Effector memory CD4-positive, alpha-beta T cell (primary cell): ENCODE measurements at regions not wholly inside any gene's neighbourhood (a gene's known extent, or its start where the extent isn't known, plus 50 kb on each side); places are given as distances from the start of the nearest gene placed in this dataset.

Experiments used
- DNase-seq, 3 donors: peaks; one replicate each; pipeline ENCODE4 v3.0.0-alpha.2; 2020
- H3K27ac ChIP-seq: 2 replicates; pipeline ENCODE4 v1.7.0; 2013; ENCODE audit warnings: mild to moderate bottlenecking, low read length, moderate library complexity; ENCODE audit not compliant: insufficient read depth, poor library complexity, severe bottlenecking
- H3K27me3 ChIP-seq: replicated peaks from 2 replicates; pipeline ENCODE4 v1.7.0; 2013; ENCODE audit warnings: mild to moderate bottlenecking, low read length; ENCODE audit not compliant: insufficient read depth, control insufficient read depth, poor library complexity, severe bottlenecking
- H3K36me3 ChIP-seq: 2 replicates; pipeline ENCODE4 v1.7.0; 2013; ENCODE audit warnings: mild to moderate bottlenecking, low read length, moderate library complexity; ENCODE audit not compliant: control insufficient read depth, insufficient read depth
- H3K4me1 ChIP-seq: 2 replicates; pipeline ENCODE4 v1.7.0; 2013; ENCODE audit warnings: low read length, mild to moderate bottlenecking; ENCODE audit not compliant: control insufficient read depth, insufficient read depth, poor library complexity, severe bottlenecking
- H3K4me3 ChIP-seq: 2 replicates; pipeline ENCODE4 v1.7.0; 2013; ENCODE audit warnings: low read length, low read depth, mild to moderate bottlenecking; ENCODE audit not compliant: insufficient read depth, poor library complexity, severe bottlenecking
- H3K9me3 ChIP-seq: 2 replicates; pipeline ENCODE4 v1.7.0; 2013; ENCODE audit warnings: mild to moderate bottlenecking, low read length, moderate library complexity; ENCODE audit not compliant: control insufficient read depth

DNA sequence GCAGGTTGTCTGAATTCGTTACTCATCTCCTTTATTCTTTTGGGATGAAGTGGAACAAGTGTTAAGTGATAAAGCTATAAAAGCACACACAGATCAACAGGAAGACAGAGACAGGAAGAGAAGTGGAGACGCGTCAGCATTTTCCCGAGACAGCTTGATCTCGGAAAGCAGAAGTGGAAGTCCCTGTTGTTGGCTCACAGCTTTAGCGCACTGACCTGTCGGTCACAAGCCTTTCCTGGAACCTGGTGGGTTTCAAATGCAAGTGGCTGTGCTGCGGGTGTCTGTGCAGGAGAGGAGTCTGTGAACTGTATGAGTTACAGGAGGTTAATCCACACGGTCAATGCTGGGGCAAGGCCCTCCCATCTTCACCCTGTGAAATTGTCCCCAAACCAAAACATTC is 116.6 kb upstream of the PELI1 start:
- Histone ChIP-seq H3K36me3 (no peaks in the 10 kb centered on the region), H3K9me3 (no peaks in the 10 kb centered on the region), H3K27me3 (no peaks in the 10 kb centered on the region), H3K4me3 (peak overlapping the region; percentile 37), H3K4me1 (no peaks in the 10 kb centered on the region), H3K27ac (peak overlapping the region; percentile 29)
- no peak for DNase-seq

DNA sequence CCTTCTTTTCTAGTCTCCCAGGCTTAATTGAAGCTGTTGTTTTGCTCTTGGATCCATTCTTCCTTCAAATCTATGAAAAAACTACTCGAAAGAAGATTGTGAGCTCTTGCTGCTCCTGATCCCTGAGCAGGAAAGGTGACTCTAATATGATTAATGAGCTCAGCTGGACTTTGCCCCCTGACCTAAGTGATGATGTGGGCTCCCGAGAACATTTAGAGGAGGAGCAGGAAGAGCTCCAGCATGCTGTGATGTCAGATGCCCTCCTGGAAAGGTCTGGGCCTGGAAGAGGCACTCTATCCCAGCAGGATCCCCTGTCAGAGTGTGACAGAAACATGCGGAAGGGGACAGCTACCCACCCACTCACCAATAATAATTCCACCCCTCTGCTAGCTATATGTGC is 117.9 kb upstream of the PELI1 start:
- Histone ChIP-seq H3K27ac (no peak overlapping the region), H3K36me3 (no peaks in the 10 kb centered on the region), H3K9me3 (no peaks in the 10 kb centered on the region), H3K4me3 (no peak overlapping the region), H3K27me3 (no peaks in the 10 kb centered on the region), H3K4me1 (no peaks in the 10 kb centered on the region)
- DNase-seq = no peak

DNA sequence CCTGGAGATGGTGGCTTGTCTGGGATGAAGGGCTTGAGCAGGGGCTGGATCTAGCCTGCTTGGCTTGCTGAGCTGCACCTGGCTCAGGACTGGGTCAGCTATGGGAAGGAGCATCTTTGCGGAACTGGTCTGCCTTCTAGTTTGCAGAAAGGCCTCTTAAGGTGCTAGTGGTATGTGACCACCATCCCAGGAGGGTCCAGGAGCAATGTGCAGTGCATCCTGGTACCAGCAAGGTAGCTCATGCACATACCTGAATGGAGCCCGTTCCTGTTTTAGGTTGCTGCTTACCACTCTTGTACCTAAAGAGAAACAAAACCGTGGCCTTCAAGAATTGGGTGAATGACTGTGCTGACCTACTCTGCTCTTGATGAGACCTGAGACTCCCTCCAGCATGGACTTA is 118.6 kb upstream of the PELI1 start:
- Histone ChIP-seq H3K27ac (no peak overlapping the region), H3K4me3 (no peak overlapping the region), H3K9me3 (no peaks in the 10 kb centered on the region), H3K4me1 (no peaks in the 10 kb centered on the region), H3K36me3 (no peaks in the 10 kb centered on the region), H3K27me3 (no peaks in the 10 kb centered on the region)
- no peak for DNase-seq

DNA sequence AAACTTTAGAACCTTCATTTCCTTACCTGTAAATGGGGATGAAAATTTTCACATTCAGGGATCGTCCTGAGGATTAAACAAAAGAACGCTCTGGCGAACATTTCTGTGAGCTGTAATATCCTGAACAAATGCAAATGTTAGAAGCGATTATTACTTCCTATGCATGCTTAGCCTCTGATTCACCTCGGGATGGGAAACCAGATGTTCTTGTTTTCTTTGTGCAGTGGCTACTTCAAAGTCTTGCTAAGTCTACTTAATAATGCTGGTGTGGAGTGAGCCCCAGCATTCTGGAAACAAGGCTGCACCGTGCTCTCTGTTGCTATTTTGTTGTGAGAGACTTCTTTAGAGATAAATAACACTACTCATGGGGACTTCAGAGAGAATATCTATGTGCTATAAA is 119.1 kb upstream of the PELI1 start:
- no peaks in the 10 kb centered on the region for H3K9me3 ChIP-seq
- no peak overlapping the region for H3K4me3 ChIP-seq
- no peaks in the 10 kb centered on the region for H3K4me1 ChIP-seq
- H3K27ac ChIP-seq = no peak overlapping the region
- no peaks in the 10 kb centered on the region for H3K36me3 ChIP-seq
- no peak for DNase-seq
- H3K27me3 ChIP-seq = no peaks in the 10 kb centered on the region

DNA sequence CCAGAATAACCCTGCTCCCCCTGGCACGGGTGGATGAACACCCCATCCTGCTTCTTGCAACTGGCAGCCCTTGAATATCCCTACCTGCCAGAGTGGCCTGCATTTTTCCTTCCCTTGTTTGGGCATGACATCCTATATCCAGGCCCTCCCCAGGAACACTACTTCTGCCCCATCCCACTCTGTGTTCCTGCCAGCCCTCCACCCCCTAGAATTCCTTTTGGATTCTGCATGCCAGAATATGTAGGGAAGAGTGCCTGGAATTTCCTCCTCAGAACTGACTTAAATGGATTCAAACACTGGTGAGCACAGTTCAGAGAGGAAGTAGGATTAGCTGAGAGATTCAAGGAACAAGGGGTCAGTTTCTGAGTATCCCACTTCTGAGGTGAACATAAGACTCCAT is 123.5 kb upstream of the PELI1 start:
- Histone ChIP-seq H3K27ac (no peak overlapping the region), H3K4me3 (no peak overlapping the region), H3K36me3 (no peaks in the 10 kb centered on the region), H3K4me1 (no peaks in the 10 kb centered on the region), H3K27me3 (no peaks in the 10 kb centered on the region), H3K9me3 (no peaks in the 10 kb centered on the region)
- no peak for DNase-seq

DNA sequence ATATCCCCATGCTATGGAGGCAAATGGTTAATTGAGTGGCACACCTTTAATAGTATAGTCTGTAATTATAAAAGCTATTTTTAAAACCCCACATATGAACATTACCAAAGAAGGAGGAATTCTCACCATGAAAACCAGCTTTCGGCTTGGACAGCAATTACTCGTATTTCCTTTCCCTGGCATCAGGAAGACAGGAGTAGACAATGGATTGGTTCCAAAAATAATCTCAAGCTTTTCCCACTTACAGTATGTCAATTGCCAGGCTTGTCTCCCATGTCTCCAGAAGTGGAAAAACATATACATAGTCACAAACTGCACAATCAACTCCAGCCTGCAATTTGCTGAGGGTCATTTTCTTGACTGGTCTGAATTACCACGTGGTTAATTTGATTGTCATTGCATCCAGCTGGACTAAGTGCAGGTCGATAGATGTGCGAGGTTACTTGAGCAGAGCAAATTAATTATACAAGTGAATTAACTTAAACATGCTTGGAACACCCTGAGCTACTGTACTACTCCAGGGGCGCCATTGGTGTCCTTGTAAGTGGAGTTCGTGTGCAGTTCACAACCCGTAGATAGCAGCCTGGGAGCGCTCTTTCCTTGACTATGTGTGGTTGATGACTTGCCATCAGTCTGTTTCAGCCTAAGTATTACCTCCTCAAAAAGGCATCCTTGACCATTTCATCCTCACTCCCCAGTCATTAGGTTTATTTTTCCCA is 124.3 kb upstream of the PELI1 start:
- H3K36me3 ChIP-seq = no peaks in the 10 kb centered on the region
- no peaks in the 10 kb centered on the region for H3K4me1 ChIP-seq
- H3K9me3 ChIP-seq = no peaks in the 10 kb centered on the region
- no peak overlapping the region for H3K4me3 ChIP-seq
- DNase-seq = no peak
- H3K27ac ChIP-seq = no peak overlapping the region
- H3K27me3 ChIP-seq = no peaks in the 10 kb centered on the region

DNA sequence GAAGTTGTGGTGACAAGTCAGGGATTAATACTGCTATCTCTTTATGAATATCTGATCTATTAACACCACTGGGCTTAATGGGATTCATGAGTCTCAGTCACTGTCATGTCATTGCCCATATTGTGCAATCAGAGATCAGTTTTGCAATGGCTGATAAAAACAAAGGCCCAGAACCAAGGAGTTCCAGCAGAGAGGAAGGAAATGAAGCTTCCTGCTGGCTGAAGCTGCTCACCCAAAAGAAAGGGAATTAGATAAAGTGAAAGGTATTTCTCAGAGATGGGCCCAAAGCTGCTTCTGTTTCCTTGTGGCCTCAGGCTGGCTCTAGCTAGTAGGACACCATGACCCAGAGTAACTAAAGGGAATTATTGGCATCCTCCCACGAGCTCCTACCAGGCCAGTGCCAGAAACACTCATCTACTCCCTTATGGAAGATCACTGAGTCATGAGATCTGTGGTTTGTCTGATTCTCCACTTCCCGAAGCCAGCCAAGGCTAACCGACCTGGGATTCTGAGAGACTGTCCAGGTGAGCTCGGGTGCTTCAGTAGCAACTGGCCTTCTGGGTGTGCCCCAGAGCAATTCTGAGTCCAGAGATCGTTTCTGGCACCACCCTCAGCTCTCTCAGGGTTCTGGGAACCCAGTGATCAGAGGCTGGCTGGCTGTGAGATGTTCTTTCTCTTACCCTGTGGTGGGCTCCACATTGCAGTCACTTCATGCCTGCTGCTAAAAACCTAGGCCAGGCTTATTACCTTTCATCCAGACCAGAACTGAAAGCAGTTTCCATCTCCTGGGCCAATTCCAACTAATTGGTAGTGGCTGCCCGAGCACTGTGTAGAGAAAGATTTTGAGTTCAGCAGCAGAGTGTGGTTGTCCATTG is 129.5 kb upstream of the PELI1 start:
- Histone ChIP-seq H3K9me3 (no peaks in the 10 kb centered on the region), H3K4me3 (no peak overlapping the region), H3K36me3 (no peaks in the 10 kb centered on the region), H3K27me3 (no peaks in the 10 kb centered on the region), H3K4me1 (peaks cover 2% of the 10 kb centered on the region), H3K27ac (no peak overlapping the region)
- no peak for DNase-seq

DNA sequence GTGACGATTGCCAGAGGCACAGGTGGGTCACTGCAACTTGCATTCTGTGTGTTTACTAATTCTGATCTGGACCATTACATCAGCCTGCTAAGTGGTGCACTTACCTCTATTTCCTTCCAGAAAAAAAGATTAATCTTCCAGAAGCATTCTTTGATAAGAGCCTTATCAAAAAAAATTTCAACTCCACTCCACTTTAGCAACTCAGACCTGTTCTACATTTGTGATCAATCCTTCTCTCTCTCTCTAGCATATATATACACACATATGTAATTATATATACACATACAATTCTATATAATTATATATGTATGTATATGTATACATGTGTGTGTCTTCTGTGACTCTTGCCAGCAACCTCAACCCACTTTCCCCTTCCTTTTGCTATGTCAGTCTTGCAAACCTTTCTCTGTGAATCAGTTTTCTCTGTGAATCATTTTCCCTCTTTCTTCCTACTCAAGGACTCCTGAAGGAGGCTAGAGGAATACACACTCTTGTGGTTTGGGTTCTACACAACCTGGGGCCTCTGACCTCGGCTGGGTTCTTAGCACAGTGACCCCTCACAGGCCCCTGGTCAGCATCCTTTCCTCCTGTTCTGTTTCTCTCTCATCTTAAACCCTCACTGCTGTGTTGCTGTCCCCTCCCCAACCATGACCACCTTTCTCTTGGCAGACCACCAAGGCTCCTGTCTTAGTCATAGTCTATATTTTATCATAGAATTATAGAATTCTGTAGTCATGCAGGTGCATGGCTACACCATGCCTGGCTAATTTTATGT is 130.4 kb upstream of the PELI1 start:
- Histone ChIP-seq H3K4me3 (no peak overlapping the region), H3K27ac (no peak overlapping the region)

DNA sequence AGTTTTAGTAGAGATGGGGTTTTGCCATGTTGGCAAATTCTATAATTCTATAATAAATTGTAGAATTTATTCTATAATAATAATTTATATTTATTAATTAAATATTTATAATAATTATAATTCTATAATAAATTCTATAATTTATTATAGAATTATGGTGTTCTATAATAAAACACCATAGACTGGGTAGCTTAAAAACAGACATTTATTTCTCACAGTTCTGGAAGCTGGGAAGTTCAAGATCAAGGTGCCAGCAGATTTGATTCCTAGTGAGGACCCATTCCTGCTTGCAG is 130.9 kb upstream of the PELI1 start:
- H3K9me3 ChIP-seq = no peaks in the 10 kb centered on the region
- H3K36me3 ChIP-seq = no peaks in the 10 kb centered on the region
- no peak overlapping the region for H3K4me3 ChIP-seq
- H3K27ac ChIP-seq = no peak overlapping the region
- no peak for DNase-seq
- no peaks in the 10 kb centered on the region for H3K27me3 ChIP-seq
- H3K4me1 ChIP-seq = peaks cover 2% of the 10 kb centered on the region

More for the DNA sequence above, 130.4 kb upstream of the PELI1 start:
- Histone ChIP-seq H3K4me1 (peaks cover 2% of the 10 kb centered on the region), H3K27me3 (no peaks in the 10 kb centered on the region), H3K9me3 (no peaks in the 10 kb centered on the region), H3K36me3 (no peaks in the 10 kb centered on the region)
- no peak for DNase-seq
